ENCODE measurements at regions not wholly inside any gene's neighbourhood (a gene's known extent, or its start where the extent isn't known, plus 50 kb on each side); places are given as distances from the start of the nearest gene placed in this dataset.

- Mint-ChIP-seq H3K4me3 (no peak overlapping the region), H3K9me3 (no peaks in the 10 kb centered on the region), H3K27me3 (ENCODE audit: low read depth in 3 of 3) (no peaks in the 10 kb centered on the region), H3K4me1 (no peaks in the 10 kb centered on the region), H3K27ac (no peak overlapping the region), H3K36me3 (no peaks in the 10 kb centered on the region)
- H3K27me3 ChIP-seq (ENCODE audit: control insufficient read depth in 2 of 2, insufficient read depth in 2 of 2, low read length in 2 of 2), result no peaks in the 10 kb centered on the region
- 96% methylated on average over 15 of the region's 20 CpGs for WGBS (ENCODE audit: insufficient coverage)
- intact Hi-C loops (cut with micrococcal nuclease), result no loop called here
- no peak overlapping the region for H3K9ac ChIP-seq (ENCODE audit: insufficient read depth, low read length, poor library complexity, severe bottlenecking)
- no peak overlapping the region for H2AFZ ChIP-seq (ENCODE audit: insufficient read depth, low read depth, low read length, poor library complexity, severe bottlenecking)
- TF ChIP-seq CTCF (IDR thresholded peaks at IDR 0.05), result no peak
- no peaks in the 10 kb centered on the region for H3K36me3 ChIP-seq (replicated peaks in 1 of 2; ENCODE audit: control insufficient read depth in 1 of 2, insufficient read depth in 2 of 2, low read length in 2 of 2)
- no peak overlapping the region for H3K27ac ChIP-seq (ENCODE audit: low read depth in 1 of 2, low read length in 2 of 2)
- H3K4me2 ChIP-seq (replicated peaks; ENCODE audit: extremely low read depth, low read length, poor library complexity, severe bottlenecking), result no peak overlapping the region
- H4K20me1 ChIP-seq (ENCODE audit: insufficient read depth, low read length), result no peaks in the 10 kb centered on the region
- no peaks in the 10 kb centered on the region for H3K9me3 ChIP-seq (replicated peaks in 1 of 2; ENCODE audit: control insufficient read depth in 1 of 2, insufficient read depth in 1 of 2, low read length in 2 of 2)
- H3K4me3 ChIP-seq (replicated peaks in 1 of 3; ENCODE audit: low read depth in 2 of 3, low read length in 3 of 3), result no peak overlapping the region
- no peaks in the 10 kb centered on the region for H3K79me2 ChIP-seq (ENCODE audit: insufficient read depth, low read length)
- H3K4me1 ChIP-seq (ENCODE audit: control insufficient read depth in 1 of 2, insufficient read depth in 2 of 2, low read length in 2 of 2), result no peaks in the 10 kb centered on the region
- DNase-seq, result no peak
Measured at GRCh38 chr7:10475940-10476641, 497.6 kb upstream of the PHF14 start.

- no peaks in the 10 kb centered on the region for H4K20me1 ChIP-seq (ENCODE audit: insufficient read depth, low read length)
- no peak overlapping the region for H3K4me2 ChIP-seq (replicated peaks; ENCODE audit: extremely low read depth, low read length, poor library complexity, severe bottlenecking)
- intact Hi-C loops (cut with micrococcal nuclease), result no loop called here
- no peaks in the 10 kb centered on the region for H3K27me3 Mint-ChIP-seq (ENCODE audit: low read depth in 3 of 3)
- DNase-seq, result no peak
- no peak overlapping the region for H3K9ac ChIP-seq (ENCODE audit: insufficient read depth, low read length, poor library complexity, severe bottlenecking)
- H3K9me3 ChIP-seq (replicated peaks in 1 of 2; ENCODE audit: control insufficient read depth in 1 of 2, insufficient read depth in 1 of 2, low read length in 2 of 2), result no peaks in the 10 kb centered on the region
- H3K36me3 Mint-ChIP-seq, result no peaks in the 10 kb centered on the region
- no peaks in the 10 kb centered on the region for H3K4me1 ChIP-seq (ENCODE audit: control insufficient read depth in 1 of 2, insufficient read depth in 2 of 2, low read length in 2 of 2)
- TF ChIP-seq CTCF (IDR thresholded peaks at IDR 0.05), result no peak
- no peak overlapping the region for H3K4me3 Mint-ChIP-seq
- no peak overlapping the region for H3K27ac ChIP-seq (ENCODE audit: low read depth in 1 of 2, low read length in 2 of 2)
- H3K27me3 ChIP-seq (ENCODE audit: control insufficient read depth in 2 of 2, insufficient read depth in 2 of 2, low read length in 2 of 2), result no peaks in the 10 kb centered on the region
- 94% methylated on average over 15 of the region's 15 CpGs for WGBS (ENCODE audit: insufficient coverage)
- no peak overlapping the region for H2AFZ ChIP-seq (ENCODE audit: insufficient read depth, low read depth, low read length, poor library complexity, severe bottlenecking)
- H3K9me3 Mint-ChIP-seq, result no peaks in the 10 kb centered on the region
- H3K4me3 ChIP-seq (replicated peaks in 1 of 3; ENCODE audit: low read depth in 2 of 3, low read length in 3 of 3), result no peak overlapping the region
- H3K36me3 ChIP-seq (replicated peaks in 1 of 2; ENCODE audit: control insufficient read depth in 1 of 2, insufficient read depth in 2 of 2, low read length in 2 of 2), result no peaks in the 10 kb centered on the region
- H3K4me1 Mint-ChIP-seq, result no peaks in the 10 kb centered on the region
- no peaks in the 10 kb centered on the region for H3K79me2 ChIP-seq (ENCODE audit: insufficient read depth, low read length)
- no peak overlapping the region for H3K27ac Mint-ChIP-seq
Measured at GRCh38 chr7:10476642-10477041, 497.0 kb upstream of the PHF14 start.
